Uterus (tissue), 2 donors: ENCODE measurements at regions not wholly inside any gene's neighbourhood (a gene's known extent, or its start where the extent isn't known, plus 50 kb on each side); places are given as distances from the start of the nearest gene placed in this dataset.

Experiments used
- POLR2A ChIP-seq, 2 donors: fragments of 450-650 bp; IDR thresholded peaks; one replicate each; pipeline ENCODE4 v1.6.1; 2016; ENCODE audit warnings: antibody characterized with exemption in 2 of 2, mild to moderate bottlenecking in 1 of 2, moderate library complexity in 1 of 2
- TF ChIP-seq, protein P1 (sequence below), 4 experiments: fragments of 200-600 bp in 2 of 4; fragments of 450-650 bp in 2 of 4; sonication (generic) in 2 of 4; IDR thresholded peaks; one replicate each; pipeline ENCODE4 v1.5.1; 2016 to 2019; ENCODE audit warnings: antibody characterized with exemption in 4 of 4, mild to moderate bottlenecking in 2 of 4, moderate library complexity in 1 of 4

DNA sequence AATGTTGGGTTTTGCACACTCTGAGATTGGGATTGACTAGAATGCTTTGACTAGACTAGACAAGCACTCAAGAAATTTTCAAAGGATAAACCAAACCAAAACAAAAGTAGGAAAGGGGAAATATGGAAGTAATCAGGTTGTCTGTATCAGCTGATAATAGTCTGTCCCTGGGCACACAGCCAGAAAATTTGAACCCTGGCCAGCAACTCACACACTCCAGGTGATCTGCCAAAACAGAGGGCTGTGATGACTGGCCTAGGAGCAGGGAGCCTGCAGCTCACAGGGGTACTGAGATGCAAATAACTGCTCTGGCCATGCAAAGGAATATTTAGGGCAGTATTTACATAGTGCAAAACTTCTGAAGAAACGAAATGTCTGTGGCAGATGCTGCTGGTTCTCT is 112.3 kb upstream of the SMIM23 start:
- TF ChIP-seq, protein P1, sequence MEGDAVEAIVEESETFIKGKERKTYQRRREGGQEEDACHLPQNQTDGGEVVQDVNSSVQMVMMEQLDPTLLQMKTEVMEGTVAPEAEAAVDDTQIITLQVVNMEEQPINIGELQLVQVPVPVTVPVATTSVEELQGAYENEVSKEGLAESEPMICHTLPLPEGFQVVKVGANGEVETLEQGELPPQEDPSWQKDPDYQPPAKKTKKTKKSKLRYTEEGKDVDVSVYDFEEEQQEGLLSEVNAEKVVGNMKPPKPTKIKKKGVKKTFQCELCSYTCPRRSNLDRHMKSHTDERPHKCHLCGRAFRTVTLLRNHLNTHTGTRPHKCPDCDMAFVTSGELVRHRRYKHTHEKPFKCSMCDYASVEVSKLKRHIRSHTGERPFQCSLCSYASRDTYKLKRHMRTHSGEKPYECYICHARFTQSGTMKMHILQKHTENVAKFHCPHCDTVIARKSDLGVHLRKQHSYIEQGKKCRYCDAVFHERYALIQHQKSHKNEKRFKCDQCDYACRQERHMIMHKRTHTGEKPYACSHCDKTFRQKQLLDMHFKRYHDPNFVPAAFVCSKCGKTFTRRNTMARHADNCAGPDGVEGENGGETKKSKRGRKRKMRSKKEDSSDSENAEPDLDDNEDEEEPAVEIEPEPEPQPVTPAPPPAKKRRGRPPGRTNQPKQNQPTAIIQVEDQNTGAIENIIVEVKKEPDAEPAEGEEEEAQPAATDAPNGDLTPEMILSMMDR (IDR thresholded peaks at IDR 0.05), result no peak
- TF ChIP-seq POLR2A (IDR thresholded peaks at IDR 0.05), result no peak
